GM12875 (cell line): ENCODE measurements at regions not wholly inside any gene's neighbourhood (a gene's known extent, or its start where the extent isn't known, plus 50 kb on each side); places are given as distances from the start of the nearest gene placed in this dataset.
"Not testable (repeated sequence)": the region's sequence is repeated elsewhere in the genome, so short reads cannot be mapped to it uniquely, and the experiment has no call there.

Experiments used
- H3K4me3 ChIP-seq: one replicate; pipeline ENCODE4 v1.5.1; 2011; ENCODE audit warnings: low read depth, low read length, control low read depth
- CTCF ChIP-seq: IDR thresholded peaks from 2 replicates; pipeline ENCODE4 v1.5.1; 2011; ENCODE audit warnings: low read depth, mild to moderate bottlenecking, control low read depth, inconsistent platforms, low read length, moderate library complexity, borderline replicate concordance; ENCODE audit not compliant: insufficient read depth

- TF ChIP-seq CTCF, result no peak
- H3K4me3 ChIP-seq, result no peak overlapping the region
Measured at GRCh38 chr10:59434463-59435321, 72.3 kb upstream of the FAM13C start.

GRCh38 chr10:59433720-59434428, 71.5 kb upstream of the FAM13C start:
- no peak for TF ChIP-seq CTCF
- no peak overlapping the region for H3K4me3 ChIP-seq

GRCh38 chr10:59432207-59432900, 70.0 kb upstream of the FAM13C start:
- H3K4me3 ChIP-seq, result no peak overlapping the region
- no peak for TF ChIP-seq CTCF

- H3K4me3 ChIP-seq, result not testable (repeated sequence)
Measured at GRCh38 chr10:59413795-59414194, 51.4 kb upstream of the FAM13C start.
